GM19397 (cell line): ENCODE measurements at regions not wholly inside any gene's neighbourhood (a gene's known extent, or its start where the extent isn't known, plus 50 kb on each side); places are given as distances from the start of the nearest gene placed in this dataset.
"Not testable (repeated sequence)": the region's sequence is repeated elsewhere in the genome, so short reads cannot be mapped to it uniquely, and the experiment has no call there.

ENCODE experiments used
- ATAC-seq: cut with Tn5 transposase; IDR thresholded peaks from one replicate; pipeline ENCODE4 v1.9.1; 2021; ENCODE audit warnings: mild to moderate bottlenecking, moderate library complexity; ENCODE audit not compliant: unreplicated experiment

GRCh38 chr21:14829685-14830084 lies 235.1 kb downstream of the NRIP1 start:
- no peak for ATAC-seq

- ATAC-seq, result no peak
Observed at GRCh38 chr21:14827468-14827867, 237.3 kb downstream of the NRIP1 start.

- ATAC-seq, result no peak
Observed at GRCh38 chr21:14826630-14827029, 238.2 kb downstream of the NRIP1 start.

DNA sequence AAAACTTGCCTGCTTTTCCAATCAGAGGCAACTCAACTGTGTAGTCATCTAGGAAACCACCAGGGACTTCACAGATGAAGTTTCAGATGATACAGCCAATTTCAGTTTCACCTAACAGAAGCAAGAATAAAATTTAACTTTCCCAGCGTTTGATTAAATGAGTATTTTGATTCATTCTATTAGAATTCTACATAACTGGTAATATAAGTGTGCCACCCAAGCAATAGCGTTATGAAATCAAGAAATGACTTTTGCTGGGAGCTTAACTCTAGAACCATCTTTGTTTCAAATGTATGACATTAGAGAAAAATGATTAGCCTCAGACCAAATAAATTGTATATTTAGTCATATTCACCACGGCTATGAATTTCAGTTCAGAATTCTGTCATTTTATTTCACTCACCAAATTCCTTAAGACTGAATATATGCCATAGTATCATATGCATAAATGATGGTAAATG lies 239.3 kb downstream of the NRIP1 start:
- peak; percentile 67 for ATAC-seq

- ATAC-seq, result no peak
Observed at GRCh38 chr21:14824126-14824525, 240.7 kb downstream of the NRIP1 start.

DNA sequence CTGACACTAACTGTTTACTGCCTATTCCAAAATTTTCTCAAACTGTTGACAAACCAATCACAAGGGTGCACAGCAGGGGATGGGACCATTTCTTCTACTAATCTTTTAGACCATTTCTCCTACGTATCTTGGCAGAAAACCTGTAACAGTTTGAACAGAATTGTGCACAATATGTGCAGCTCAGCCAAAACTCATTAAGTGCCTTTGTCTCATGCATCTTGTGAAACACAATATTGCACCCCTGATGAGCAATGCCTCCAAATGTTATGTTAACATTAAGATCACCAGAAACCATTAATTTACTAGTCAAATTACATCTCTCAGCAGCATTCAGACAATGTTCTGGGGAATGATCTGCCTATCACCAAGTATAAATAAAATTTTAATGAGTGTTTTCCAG lies 247.5 kb downstream of the NRIP1 start:
- ATAC-seq, result no peak

DNA sequence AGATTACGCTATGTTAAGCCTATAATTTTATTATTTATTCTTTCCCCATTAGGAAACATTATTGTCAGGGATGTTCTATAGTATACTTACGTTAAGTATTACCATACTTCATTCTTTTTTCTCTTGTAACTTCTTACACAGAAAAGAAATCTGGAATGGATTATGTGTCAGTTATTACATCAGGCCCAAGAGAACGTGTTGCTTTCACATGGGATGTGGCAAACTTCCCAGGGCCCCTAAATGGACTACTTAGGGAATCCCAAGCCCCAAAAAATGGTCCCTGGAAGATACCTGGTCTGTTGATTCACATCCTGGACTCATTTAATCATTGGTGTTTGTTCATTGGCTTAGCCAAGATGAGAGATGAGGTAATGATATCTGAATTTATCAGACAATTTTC lies 249.8 kb downstream of the NRIP1 start:
- no peak for ATAC-seq

DNA sequence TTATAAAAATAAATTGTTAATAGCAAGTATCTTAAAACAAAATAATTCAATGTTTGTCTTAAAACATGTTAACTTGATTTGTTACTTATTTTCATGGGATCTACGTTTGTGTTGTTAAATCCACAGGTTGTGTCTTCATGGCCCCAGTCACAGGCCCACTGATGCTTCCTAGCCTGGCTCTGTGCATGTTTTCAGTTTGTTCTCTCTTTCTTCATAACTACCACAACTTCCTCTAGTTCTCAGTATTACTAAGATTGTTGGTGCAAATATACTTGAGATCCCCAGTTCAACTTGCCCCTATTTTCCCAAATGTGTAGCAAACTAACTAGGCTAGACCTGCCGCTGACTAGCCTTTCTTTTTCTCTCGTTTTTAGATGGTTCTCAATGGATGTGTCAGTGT lies 250.5 kb downstream of the NRIP1 start:
- ATAC-seq, result no peak

DNA sequence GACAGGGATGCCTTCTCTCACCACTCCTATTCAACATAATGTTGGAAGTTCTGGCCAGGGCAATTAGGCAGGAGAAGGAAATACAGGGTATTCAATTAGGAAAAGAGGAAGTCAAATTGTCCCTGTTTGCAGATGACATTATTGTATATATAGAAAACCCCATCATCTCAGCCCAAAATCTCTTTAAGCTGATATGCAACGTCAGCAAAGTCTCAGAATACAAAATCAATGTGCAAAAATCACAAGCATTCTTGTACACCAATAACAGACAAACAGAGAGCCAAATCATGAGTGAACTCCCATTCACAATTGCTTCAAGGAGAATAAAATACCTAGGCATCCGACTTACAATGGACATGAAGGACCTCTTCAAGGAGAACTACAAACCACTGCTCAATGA lies 258.1 kb upstream of the SAMSN1 start:
- ATAC-seq, result not testable (repeated sequence)

DNA sequence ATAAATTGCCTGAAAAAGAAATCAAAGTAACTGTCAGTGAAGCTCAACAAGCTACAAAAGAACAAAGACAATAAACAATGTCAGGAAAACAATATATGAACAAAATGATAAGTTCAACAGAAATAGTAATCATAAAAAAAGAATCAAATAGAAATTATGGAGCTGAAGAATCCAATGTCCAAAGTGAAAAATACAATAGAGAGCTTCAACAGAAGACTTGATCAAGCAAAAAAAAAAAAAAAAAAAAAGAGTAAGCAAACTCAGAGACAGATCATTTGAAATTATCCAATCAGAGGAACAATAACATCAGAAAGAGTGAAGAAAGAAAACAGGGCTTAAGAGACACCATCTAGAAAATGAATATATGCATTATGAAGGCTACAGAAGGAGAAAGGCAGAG lies 251.4 kb upstream of the SAMSN1 start:
- ATAC-seq, result no peak

DNA sequence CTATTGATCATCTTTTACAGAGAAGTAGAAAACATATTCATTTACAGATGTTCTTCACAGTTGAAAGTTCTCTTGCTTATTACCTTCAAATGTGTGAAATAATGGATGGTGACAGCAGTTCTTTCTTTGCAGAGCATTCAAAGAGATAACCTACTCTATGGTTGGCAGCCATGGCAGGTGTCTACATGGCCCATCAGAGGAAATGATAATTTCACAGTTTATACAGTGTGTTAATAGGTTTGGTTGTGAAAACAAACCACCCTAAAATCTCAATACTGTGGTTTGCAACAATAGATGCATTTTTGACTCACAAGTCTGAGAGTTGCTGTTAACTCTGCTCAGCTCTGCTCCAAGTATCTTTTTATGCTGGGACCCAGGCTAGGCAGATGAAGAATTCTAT lies 241.2 kb upstream of the SAMSN1 start:
- no peak for ATAC-seq

DNA sequence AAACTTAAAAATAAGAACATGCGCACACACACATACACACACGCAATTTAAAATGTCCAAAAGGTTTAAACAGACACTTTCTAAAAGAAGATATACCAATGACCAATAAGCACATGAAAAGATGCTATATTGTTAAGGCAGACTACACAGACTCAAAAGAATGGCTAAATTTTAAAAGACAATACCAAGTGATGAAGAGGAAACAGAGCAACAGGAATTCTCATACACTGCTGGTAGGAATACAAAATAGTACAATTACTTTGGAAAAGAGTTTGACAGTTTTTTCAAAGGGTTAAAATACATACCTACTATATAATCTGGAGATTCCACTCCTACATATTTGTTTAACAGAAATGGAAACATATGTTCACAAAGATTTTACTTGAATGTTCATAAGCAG lies 239.6 kb upstream of the SAMSN1 start:
- ATAC-seq, result no peak

GRCh38 chr21:14773777-14774345 lies 227.7 kb upstream of the SAMSN1 start:
- no peak for ATAC-seq

DNA sequence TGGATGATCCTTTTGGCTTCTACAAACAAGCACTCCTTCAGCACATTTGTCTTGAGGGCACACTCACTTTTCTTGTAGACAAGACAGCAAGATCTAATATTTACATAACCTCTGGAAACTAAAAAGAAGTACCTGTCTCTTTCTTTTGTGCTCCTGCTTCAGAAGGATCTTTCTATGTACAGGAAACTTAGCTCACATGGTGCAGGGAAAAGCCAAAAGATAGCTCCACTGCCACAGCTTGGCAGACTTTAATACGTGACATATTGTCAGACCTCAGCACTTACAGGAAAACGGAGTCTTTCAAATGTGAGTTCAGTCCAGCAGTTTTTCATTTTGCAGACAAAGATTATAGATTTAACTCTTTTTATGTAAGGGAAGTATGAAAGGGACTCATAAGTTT lies 225.5 kb upstream of the SAMSN1 start:
- no peak for ATAC-seq

GRCh38 chr21:14768042-14768441 lies 221.9 kb upstream of the SAMSN1 start:
- ATAC-seq, result no peak

DNA sequence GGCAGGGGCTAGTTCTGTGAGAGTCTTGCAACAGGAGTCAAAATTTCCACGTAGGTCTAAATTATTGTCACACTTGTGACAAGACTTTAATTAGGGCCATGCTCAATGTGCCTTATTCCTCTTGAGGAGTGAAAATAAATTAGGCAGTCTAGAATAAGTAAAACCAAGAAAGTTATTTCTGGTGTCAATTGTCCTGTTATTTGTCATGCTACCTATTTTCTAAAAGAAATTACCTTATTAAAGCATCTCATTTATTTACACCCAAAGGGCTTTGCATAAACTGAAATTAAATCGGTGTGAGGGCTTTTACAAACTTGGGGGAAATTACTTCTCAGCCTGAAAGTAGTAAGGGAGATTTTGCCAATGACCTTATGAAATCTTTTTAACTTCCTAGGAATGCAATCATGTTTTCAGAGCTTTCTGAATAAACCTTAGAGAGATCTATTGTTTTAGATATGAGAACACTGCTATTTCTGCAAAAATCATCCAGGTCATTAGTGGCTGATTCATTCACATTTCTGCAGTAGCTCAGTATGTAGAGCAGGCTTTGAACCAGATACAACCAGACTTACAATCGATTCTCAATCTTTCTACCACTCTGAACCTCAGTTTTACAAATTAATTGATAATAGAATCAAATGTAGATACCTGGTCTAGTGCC lies 221.2 kb upstream of the SAMSN1 start:
- no peak for ATAC-seq

GRCh38 chr21:14766241-14766640 lies 220.1 kb upstream of the SAMSN1 start:
- no peak for ATAC-seq

GRCh38 chr21:14763695-14764064 lies 217.6 kb upstream of the SAMSN1 start:
- ATAC-seq, result peak; percentile 34

GRCh38 chr21:14762734-14763694 lies 216.9 kb upstream of the SAMSN1 start:
- peak; percentile 96 for ATAC-seq

- ATAC-seq, result no peak
Observed at GRCh38 chr21:14762327-14762726, 216.2 kb upstream of the SAMSN1 start.

DNA sequence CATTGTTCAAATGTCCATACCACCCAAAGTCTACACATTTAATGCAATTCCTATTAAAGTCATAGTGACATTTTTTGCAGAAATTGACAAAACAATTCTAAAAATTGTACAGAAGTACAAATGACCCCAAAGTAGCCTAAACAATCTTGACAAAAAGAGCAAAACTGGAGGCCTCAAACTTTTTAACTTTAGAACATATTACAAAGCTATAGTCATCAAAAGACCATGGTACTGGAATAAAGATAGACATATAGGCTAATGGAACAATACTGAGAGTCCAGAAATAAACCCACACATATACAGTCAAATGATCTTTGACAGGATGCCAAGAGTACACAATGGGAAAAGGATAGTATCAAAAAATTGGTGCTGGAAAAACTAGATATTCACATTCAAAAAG lies 213.2 kb upstream of the SAMSN1 start:
- ATAC-seq, result no peak

DNA sequence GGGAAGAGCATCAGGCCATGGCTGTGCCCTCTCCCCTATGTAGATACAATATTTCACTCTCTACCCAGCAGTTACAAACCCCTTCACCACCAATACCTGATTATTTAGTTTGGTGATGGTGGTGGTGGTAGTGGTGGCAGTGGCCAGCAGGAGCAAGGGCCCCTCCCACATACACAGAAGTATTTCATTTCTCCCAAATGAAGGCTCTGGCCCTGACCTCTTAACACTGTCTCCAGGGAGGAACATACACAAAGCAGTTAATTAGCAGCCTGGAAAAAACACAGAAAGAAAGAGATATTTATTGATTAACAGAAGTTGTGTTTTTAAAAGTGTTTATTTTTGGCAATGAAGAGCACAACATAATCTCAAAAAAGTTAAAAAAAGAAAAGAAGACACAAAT lies 212.7 kb upstream of the SAMSN1 start:
- ATAC-seq, result no peak
